Uterus (tissue), 3 donors: ENCODE measurements at regions not wholly inside any gene's neighbourhood (a gene's known extent, or its start where the extent isn't known, plus 50 kb on each side); places are given as distances from the start of the nearest gene placed in this dataset.

Experiments
- DNase-seq, 2 donors: peaks; one replicate each; pipeline ENCODE4 v3.0.0-alpha.2; 2019 to 2020
- H3K27ac ChIP-seq, 2 donors: fragments of 200-600 bp; sonication (generic); 1 replicate in 1 of 2; 2 replicates in 1 of 2; pipeline ENCODE4 v1.5.1; 2016 to 2018
- H3K27me3 ChIP-seq, 2 donors: fragments of 200-600 bp; sonication (generic); one replicate each; pipeline ENCODE4 v1.5.1; 2018 to 2019; ENCODE audit warnings: control low read depth in 1 of 2
- H3K36me3 ChIP-seq, 2 donors: fragments of 200-600 bp; sonication (generic); one replicate each; pipeline ENCODE4 v1.5.1; 2019; ENCODE audit warnings: control low read depth in 1 of 2
- H3K4me1 ChIP-seq, 2 donors: fragments of 200-600 bp; sonication (generic); one replicate each; pipeline ENCODE4 v1.5.1; 2018 to 2019; ENCODE audit warnings: control low read depth in 1 of 2
- H3K4me3 ChIP-seq, 2 donors: fragments of 200-600 bp; sonication (generic); 1 replicate in 1 of 2; 2 replicates in 1 of 2; pipeline ENCODE4 v1.5.1; 2018 to 2019; ENCODE audit warnings: mild to moderate bottlenecking in 1 of 2
- H3K9me3 ChIP-seq, 2 donors: fragments of 200-600 bp; sonication (generic); one replicate each; pipeline ENCODE4 v1.5.1; 2019; ENCODE audit warnings: control low read depth in 1 of 2
- POLR2A ChIP-seq, 2 donors: fragments of 450-650 bp; IDR thresholded peaks; one replicate each; pipeline ENCODE4 v1.6.1; 2016; ENCODE audit warnings: antibody characterized with exemption in 2 of 2, mild to moderate bottlenecking in 1 of 2, moderate library complexity in 1 of 2
- intact Hi-C: fragments of 100-400 bp; cut with DNase I; formaldehyde crosslinking; loops from one replicate; pipeline ENCODE4 v1.15.1; 2023; ENCODE audit warnings: low total_unique reads
- TF ChIP-seq, protein P1 (sequence below), 4 experiments: fragments of 200-600 bp in 2 of 4; fragments of 450-650 bp in 2 of 4; sonication (generic) in 2 of 4; IDR thresholded peaks; one replicate each; pipeline ENCODE4 v1.5.1; 2016 to 2019; ENCODE audit warnings: antibody characterized with exemption in 4 of 4, mild to moderate bottlenecking in 2 of 4, moderate library complexity in 1 of 4
- donor health status: DM: yes; HTN: yes; CAD: no.

- Histone ChIP-seq H3K36me3 (no peaks in the 10 kb centered on the region), H3K4me1 (no peaks in the 10 kb centered on the region), H3K4me3 (no peak overlapping the region), H3K27me3 (no peaks in the 10 kb centered on the region), H3K9me3 (no peaks in the 10 kb centered on the region), H3K27ac (no peak overlapping the region)
- TF ChIP-seq POLR2A (IDR thresholded peaks at IDR 0.05) = no peak
- TF ChIP-seq, protein P1, sequence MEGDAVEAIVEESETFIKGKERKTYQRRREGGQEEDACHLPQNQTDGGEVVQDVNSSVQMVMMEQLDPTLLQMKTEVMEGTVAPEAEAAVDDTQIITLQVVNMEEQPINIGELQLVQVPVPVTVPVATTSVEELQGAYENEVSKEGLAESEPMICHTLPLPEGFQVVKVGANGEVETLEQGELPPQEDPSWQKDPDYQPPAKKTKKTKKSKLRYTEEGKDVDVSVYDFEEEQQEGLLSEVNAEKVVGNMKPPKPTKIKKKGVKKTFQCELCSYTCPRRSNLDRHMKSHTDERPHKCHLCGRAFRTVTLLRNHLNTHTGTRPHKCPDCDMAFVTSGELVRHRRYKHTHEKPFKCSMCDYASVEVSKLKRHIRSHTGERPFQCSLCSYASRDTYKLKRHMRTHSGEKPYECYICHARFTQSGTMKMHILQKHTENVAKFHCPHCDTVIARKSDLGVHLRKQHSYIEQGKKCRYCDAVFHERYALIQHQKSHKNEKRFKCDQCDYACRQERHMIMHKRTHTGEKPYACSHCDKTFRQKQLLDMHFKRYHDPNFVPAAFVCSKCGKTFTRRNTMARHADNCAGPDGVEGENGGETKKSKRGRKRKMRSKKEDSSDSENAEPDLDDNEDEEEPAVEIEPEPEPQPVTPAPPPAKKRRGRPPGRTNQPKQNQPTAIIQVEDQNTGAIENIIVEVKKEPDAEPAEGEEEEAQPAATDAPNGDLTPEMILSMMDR (IDR thresholded peaks at IDR 0.05) = no peak
- no peak for DNase-seq
- intact Hi-C loops = no loop called here
These were observed 124.8 kb upstream of the ST8SIA2 start for GRCh38 chr15:92268900-92269299.

GRCh38 chr15:92271179-92271578 lies 122.5 kb upstream of the ST8SIA2 start:
- Histone ChIP-seq H3K27ac (no peak overlapping the region), H3K4me1 (no peaks in the 10 kb centered on the region), H3K27me3 (no peaks in the 10 kb centered on the region), H3K9me3 (no peaks in the 10 kb centered on the region), H3K4me3 (no peak overlapping the region), H3K36me3 (no peaks in the 10 kb centered on the region)
- TF ChIP-seq, protein P1 (IDR thresholded peaks at IDR 0.05) = no peak
- no peak for TF ChIP-seq POLR2A (IDR thresholded peaks at IDR 0.05)
- DNase-seq = no peak
- intact Hi-C loops = no loop called here

GRCh38 chr15:92272106-92272505 lies 121.6 kb upstream of the ST8SIA2 start:
- TF ChIP-seq, protein P1 (IDR thresholded peaks at IDR 0.05) = no peak
- no peak for TF ChIP-seq POLR2A (IDR thresholded peaks at IDR 0.05)
- no peak for DNase-seq
- Histone ChIP-seq H3K27me3 (no peaks in the 10 kb centered on the region), H3K4me1 (no peaks in the 10 kb centered on the region), H3K4me3 (no peak overlapping the region), H3K36me3 (no peaks in the 10 kb centered on the region), H3K27ac (no peak overlapping the region), H3K9me3 (no peaks in the 10 kb centered on the region)
- intact Hi-C loops = no loop called here

GRCh38 chr15:92273286-92273685 lies 120.4 kb upstream of the ST8SIA2 start:
- Histone ChIP-seq H3K27ac (no peak overlapping the region), H3K9me3 (no peaks in the 10 kb centered on the region), H3K4me3 (no peak overlapping the region), H3K27me3 (no peaks in the 10 kb centered on the region), H3K4me1 (no peaks in the 10 kb centered on the region), H3K36me3 (no peaks in the 10 kb centered on the region)
- intact Hi-C loops = no loop called here
- DNase-seq = no peak
- TF ChIP-seq POLR2A (IDR thresholded peaks at IDR 0.05) = no peak
- TF ChIP-seq, protein P1 (IDR thresholded peaks at IDR 0.05) = no peak

GRCh38 chr15:92273723-92274122 lies 120.0 kb upstream of the ST8SIA2 start:
- intact Hi-C loops = no loop called here
- no peaks in the 10 kb centered on the region for H3K36me3 ChIP-seq
- no peak for DNase-seq
- H3K27me3 ChIP-seq = no peaks in the 10 kb centered on the region
- no peaks in the 10 kb centered on the region for H3K9me3 ChIP-seq
- TF ChIP-seq, protein P1 (IDR thresholded peaks at IDR 0.05) = no peak
- no peak for TF ChIP-seq POLR2A (IDR thresholded peaks at IDR 0.05)
- no peak overlapping the region for H3K27ac ChIP-seq
- no peak overlapping the region for H3K4me3 ChIP-seq
- no peaks in the 10 kb centered on the region for H3K4me1 ChIP-seq
